COR-L47 (cell line): ENCODE measurements at regions not wholly inside any gene's neighbourhood (a gene's known extent, or its start where the extent isn't known, plus 50 kb on each side); places are given as distances from the start of the nearest gene placed in this dataset.
"Not testable (repeated sequence)": the region's sequence is repeated elsewhere in the genome, so short reads cannot be mapped to it uniquely, and the experiment has no call there.

ENCODE experiments used
- DNase-seq: peaks from one replicate; lab custom pipeline; 2025; lab: John Stamatoyannopoulos, UW

DNA sequence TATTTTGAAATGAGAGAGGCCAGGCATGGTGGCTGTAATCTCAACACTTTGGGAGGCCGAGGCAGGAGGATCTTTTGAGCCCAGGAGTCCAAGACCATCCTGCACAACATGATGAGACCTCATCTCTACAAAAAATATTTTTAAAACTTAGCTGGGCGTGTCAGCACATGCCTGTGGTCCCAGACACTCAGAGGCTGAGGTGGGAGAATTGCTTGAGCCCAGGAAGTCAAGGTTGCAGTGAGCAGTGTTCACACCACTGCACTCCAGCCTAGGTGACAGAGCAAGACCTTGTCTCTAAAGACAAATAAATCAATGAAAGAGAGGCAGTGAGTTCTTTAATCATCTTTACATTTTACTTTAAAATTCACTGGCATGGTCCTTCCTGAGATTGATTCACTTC lies 124.5 kb downstream of the DUSP6 start:
- no peak for DNase-seq

GRCh38 chr12:89225808-89226411 lies 126.4 kb downstream of the DUSP6 start:
- no peak for DNase-seq

DNA sequence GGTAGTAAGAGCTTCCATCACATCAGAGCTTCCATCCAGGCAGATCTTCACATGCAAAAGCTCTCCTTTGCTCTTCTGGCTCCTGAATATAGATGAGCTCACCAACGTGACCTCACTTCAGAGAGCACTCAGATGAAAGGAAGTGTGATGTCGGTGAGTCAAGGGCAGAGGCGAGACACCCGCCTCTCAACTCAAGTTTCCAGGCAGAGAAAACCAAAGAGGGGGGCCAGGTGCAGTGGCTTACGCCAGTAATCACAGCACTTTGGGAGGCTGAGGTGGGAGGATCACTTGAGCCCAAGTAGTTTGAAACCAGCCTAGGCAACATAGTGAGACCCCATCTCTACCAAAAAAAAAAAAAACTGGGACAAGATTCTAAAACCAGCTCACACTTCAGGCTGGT lies 126.9 kb downstream of the DUSP6 start:
- DNase-seq: no peak

GRCh38 chr12:89222580-89222979 lies 129.7 kb downstream of the DUSP6 start:
- not testable (repeated sequence) for DNase-seq

- DNase-seq: no peak
Observed at GRCh38 chr12:89217472-89217871, 134.8 kb downstream of the DUSP6 start.

- DNase-seq: no peak
Observed at GRCh38 chr12:89216211-89216952, 135.9 kb downstream of the DUSP6 start.

DNA sequence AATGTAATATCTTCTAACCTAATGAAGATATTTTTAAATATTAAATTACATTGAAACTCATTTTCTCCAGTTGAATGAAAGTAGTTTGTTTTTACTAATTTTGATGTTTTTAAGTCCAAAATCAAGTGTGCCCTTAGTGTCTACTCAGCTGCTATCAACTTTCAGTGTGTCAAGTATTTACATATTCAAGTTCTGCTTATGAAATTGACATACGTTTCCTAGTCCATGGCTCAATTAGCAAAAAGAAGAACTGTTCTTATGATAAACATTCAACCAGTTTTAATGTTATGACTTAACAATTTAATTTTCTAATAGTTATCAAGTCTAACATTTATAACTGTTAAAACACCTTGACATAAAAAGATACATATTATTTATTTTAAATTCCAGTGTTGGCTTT lies 137.1 kb downstream of the DUSP6 start:
- DNase-seq: no peak

- no peak for DNase-seq
Observed at GRCh38 chr12:89213747-89214146, 138.6 kb downstream of the DUSP6 start.

DNA sequence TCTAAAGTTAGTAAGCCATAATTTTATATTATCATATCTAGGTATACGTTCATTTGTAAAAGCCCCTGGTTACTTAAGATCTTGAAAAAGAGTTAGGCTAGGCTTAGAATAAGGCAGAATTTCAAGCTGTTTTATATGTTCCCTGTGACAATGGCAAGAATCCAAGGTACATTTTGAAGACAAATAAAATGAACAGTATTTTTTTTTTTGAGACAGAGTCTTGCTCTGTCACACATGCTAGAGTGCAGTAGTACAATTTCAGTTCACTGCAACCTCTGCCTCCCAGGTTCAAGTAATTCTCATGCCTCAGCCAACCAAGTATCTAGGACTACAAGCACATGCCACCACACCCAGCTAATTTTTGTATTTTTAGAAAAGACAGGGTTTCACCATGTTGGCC lies 139.2 kb downstream of the DUSP6 start:
- no peak for DNase-seq

GRCh38 chr12:89212339-89212771 lies 139.9 kb downstream of the DUSP6 start:
- no peak for DNase-seq

- DNase-seq: no peak
Observed at GRCh38 chr12:89211456-89211855, 140.8 kb downstream of the DUSP6 start.

GRCh38 chr12:89210277-89210676 lies 142.0 kb downstream of the DUSP6 start:
- DNase-seq: no peak

GRCh38 chr12:89208661-89209096 lies 143.6 kb downstream of the DUSP6 start:
- no peak for DNase-seq

DNA sequence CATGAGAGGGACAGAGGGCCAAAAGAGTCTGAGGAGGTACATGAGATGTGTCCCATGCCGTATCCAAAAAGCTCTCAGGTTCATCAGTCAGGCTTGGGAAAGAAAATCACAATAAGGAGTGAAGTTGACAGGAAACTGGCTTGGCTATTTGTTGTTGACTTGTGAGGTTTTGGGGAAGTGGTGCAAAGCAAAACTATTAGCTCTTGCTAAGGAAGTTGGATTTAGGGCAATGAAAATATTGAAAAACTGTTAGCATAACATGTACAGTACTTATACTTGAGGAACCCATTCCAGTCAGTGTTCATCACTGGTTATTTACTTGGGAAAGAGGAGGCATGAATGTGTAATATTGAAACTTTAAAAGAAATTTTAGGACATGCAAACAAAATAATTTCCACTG lies 145.9 kb downstream of the DUSP6 start:
- no peak for DNase-seq

GRCh38 chr12:89205517-89205916 lies 146.8 kb downstream of the DUSP6 start:
- no peak for DNase-seq

- no peak for DNase-seq
Observed at GRCh38 chr12:89203144-89203543, 149.2 kb downstream of the DUSP6 start.

- DNase-seq: no peak
Observed at GRCh38 chr12:89200217-89200616, 152.1 kb downstream of the DUSP6 start.

- DNase-seq: no peak
Observed at GRCh38 chr12:89195470-89195869, 156.8 kb downstream of the DUSP6 start.

DNA sequence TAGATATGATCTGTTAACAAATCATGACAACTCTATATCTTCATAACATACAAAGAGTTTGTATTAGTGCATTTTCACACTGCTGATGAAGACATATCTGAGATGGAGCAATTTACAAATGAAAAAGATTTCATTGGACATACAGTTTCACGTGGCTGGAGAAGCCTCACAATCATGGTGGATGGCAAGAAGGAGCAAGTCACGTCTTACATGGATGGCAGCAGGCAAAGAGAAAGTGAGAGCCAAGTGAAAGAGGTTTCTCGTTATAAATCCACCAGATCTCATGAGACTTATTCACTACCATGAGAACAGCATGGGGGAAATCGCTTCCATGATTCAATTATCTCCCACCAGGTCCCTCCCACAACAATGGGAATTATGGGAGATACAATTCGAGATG lies 157.6 kb downstream of the DUSP6 start:
- DNase-seq: no peak

GRCh38 chr12:89192429-89192828 lies 159.9 kb downstream of the DUSP6 start:
- no peak for DNase-seq

DNA sequence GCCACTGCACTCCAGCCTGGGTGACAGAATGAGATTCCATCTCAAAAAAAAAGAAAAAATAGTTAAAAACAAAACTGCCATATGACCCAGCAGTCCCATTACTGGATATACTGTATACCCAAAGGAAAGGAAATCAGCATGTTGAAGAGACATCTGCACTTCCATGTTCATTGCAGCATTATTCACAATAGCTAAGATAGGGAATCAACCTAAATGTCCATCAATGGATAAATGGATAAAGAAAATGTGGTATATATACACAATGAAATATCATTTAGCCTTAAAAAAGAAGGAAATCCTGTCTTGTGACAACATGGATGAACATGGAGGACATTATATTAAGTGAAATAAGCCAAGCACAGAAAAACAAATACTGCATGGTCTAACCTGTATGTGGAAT lies 160.7 kb downstream of the DUSP6 start:
- not testable (repeated sequence) for DNase-seq

DNA sequence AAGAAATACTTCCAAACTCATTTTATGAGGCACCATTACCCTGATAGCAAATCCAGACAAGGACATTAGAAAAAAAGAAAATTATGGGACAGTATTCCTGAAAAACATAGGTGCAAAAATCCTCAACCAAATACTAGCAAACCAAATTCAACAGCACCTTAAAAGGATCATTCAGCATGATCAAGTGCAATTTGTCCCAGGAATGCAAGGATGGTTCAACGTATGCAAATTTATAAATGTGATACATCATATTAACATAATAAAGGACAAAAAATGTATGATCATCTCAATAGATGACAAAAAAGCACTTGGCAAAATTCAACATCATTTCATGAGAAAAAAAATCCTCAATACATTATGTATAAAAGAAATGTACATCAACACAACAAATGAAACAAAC lies 162.9 kb downstream of the DUSP6 start:
- DNase-seq: no peak

DNA sequence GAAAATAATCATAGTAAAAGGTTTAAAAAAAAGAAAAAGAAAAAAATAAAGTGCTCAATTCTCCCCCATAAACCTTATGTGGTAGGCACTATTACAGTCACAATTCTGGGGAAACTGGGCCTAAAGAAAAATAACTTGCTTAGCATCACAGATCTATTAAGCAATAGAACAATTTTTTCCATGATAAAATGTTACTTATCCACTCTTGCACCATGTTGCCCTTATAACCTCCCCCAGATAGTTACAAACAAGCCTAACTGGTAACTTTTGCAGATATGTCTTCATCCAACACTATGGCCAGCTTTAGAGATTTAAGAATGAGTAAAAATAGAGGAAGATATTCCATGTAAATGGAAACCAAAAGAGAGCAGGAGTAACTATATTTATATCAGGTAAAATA lies 164.8 kb downstream of the DUSP6 start:
- DNase-seq: no peak

- no peak for DNase-seq
Observed at GRCh38 chr12:89185889-89186288, 166.4 kb downstream of the DUSP6 start.
